ENCODE measurements at regions not wholly inside any gene's neighbourhood (a gene's known extent, or its start where the extent isn't known, plus 50 kb on each side); places are given as distances from the start of the nearest gene placed in this dataset.

DNA sequence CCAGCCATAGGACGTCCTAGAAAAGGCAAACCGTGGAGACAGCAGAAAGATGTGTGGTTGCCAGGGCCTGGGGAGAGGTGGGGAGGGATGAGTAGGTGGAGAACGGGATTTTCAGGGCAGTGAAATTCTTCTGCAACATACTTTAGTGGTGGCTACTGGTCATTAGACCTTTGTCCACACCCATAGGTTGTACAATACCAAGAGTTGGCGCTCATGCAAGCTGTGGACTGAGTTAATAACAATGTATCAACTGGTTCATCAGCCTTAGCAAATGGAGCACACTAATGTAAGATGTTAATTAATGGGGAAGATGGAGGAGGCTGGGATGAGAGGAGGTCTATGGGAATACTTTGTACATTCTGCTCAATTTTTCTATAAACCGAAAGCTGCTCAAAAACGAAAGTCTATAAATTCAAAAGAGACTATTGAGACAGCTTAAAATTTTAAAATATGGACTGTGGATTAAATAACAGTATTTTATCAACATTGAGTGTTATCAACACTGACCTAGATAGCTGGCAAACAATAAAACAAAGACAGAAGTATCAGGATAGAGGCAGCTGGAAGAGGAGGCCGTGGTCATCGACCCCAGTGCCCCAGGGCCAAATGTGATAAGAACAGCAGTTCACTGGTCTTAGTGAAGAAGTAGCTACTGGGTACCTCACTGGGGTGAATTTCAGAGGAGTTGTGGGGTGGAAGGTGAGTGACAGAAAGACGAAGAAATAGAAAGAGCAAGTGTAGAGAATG lies 90.9 kb downstream of the SYNE3 start:
- Histone ChIP-seq H3K27ac (no peak overlapping the region), H3K4me3 (ENCODE audit: low read depth, low read length) (no peak overlapping the region), H3K36me3 (replicated peaks) (no peaks in the 10 kb centered on the region), H3K27me3 (replicated peaks) (no peaks in the 10 kb centered on the region)
- TF ChIP-seq, protein P1, sequence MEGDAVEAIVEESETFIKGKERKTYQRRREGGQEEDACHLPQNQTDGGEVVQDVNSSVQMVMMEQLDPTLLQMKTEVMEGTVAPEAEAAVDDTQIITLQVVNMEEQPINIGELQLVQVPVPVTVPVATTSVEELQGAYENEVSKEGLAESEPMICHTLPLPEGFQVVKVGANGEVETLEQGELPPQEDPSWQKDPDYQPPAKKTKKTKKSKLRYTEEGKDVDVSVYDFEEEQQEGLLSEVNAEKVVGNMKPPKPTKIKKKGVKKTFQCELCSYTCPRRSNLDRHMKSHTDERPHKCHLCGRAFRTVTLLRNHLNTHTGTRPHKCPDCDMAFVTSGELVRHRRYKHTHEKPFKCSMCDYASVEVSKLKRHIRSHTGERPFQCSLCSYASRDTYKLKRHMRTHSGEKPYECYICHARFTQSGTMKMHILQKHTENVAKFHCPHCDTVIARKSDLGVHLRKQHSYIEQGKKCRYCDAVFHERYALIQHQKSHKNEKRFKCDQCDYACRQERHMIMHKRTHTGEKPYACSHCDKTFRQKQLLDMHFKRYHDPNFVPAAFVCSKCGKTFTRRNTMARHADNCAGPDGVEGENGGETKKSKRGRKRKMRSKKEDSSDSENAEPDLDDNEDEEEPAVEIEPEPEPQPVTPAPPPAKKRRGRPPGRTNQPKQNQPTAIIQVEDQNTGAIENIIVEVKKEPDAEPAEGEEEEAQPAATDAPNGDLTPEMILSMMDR (IDR thresholded peaks at IDR 0.05; ENCODE audit: low read depth, low read length, missing control alignments), result no peak
- in situ Hi-C loops (cut with HindIII; ENCODE audit: low pct_ligation_motif_present, low sequenced_read_pairs), result no loop called here
- DNase-seq, result no peak

DNA sequence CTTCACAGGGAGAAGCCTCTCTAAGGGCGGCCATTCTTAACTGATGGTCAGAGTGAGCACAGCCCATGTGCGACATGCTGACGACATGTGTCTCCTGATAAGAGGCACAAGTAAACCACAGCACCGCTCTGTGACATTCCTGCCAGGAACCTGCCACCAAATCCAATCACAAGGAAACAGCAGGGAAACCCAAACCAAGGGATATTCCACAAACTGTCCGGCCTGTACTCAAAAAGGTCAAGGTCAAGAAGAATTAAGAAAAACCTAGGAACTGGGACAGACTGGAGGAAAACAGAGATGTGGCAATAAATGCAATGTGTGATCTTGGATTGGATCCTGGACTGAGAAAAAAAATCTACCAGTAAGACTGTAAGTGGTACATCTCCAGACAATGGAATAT lies 91.9 kb downstream of the SYNE3 start:
- in situ Hi-C loops (cut with HindIII; ENCODE audit: low pct_ligation_motif_present, low sequenced_read_pairs), result no loop called here
- no peak for DNase-seq
- no peaks in the 10 kb centered on the region for H3K27me3 ChIP-seq (replicated peaks)
- TF ChIP-seq, protein P1 (IDR thresholded peaks at IDR 0.05; ENCODE audit: low read depth, low read length, missing control alignments), result no peak
- no peaks in the 10 kb centered on the region for H3K36me3 ChIP-seq (replicated peaks)
- no peak overlapping the region for H3K27ac ChIP-seq
- no peak overlapping the region for H3K4me3 ChIP-seq (ENCODE audit: low read depth, low read length)

DNA sequence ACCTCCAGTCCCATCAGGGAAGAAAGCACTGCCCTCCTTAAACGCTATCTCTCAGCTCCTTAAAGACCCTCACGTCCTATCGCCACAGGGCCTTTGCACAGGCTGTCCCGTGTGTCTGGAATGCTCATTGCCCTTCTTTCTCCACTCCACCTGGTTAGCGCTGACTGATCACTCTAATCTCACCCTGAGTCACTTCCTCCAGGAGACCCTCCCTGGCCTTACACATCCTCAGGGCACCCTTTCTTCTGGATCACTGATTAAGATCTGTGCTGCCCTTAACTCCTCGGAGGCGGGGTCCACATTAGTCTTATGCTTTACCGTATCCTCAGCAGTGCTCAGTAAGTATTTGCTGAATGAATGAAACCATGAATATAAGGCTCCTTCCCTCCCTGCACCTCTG lies 94.7 kb downstream of the SYNE3 start:
- TF ChIP-seq, protein P1 (IDR thresholded peaks at IDR 0.05; ENCODE audit: low read depth, low read length, missing control alignments), result no peak
- no peaks in the 10 kb centered on the region for H3K36me3 ChIP-seq (replicated peaks)

DNA sequence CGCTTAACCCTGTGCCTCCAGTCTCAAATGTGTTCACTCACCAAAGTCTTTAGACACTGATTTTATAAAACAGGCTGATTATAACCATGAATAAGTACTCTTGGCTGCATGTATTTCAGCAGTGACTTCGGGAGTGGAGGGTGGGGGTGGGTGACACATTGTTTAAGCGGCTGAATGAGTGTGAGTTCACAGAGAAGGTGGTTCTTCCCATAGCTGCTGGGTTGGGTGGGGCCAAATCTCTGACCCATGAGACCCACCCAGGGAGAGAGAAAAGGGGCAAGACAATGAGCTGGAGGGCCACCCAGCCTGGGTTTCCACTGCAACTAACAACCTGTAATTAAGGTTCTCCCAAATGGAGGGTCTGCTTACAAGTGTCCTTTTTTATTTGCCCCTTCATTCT lies 96.4 kb downstream of the SYNE3 start:
- Histone ChIP-seq H3K36me3 (replicated peaks) (no peaks in the 10 kb centered on the region), H3K4me3 (ENCODE audit: low read depth, low read length) (no peak overlapping the region), H3K27ac (no peak overlapping the region), H3K27me3 (replicated peaks) (no peaks in the 10 kb centered on the region)
- in situ Hi-C loops (cut with HindIII; ENCODE audit: low pct_ligation_motif_present, low sequenced_read_pairs), result no loop called here
- DNase-seq, result no peak
- TF ChIP-seq, protein P1 (IDR thresholded peaks at IDR 0.05; ENCODE audit: low read depth, low read length, missing control alignments), result no peak

More for the DNA sequence above, 94.7 kb downstream of the SYNE3 start:
- in situ Hi-C loops (cut with HindIII; ENCODE audit: low pct_ligation_motif_present, low sequenced_read_pairs), result no loop called here
- Histone ChIP-seq H3K27me3 (replicated peaks) (no peaks in the 10 kb centered on the region), H3K4me3 (ENCODE audit: low read depth, low read length) (no peak overlapping the region), H3K27ac (no peak overlapping the region)
- no peak for DNase-seq

DNA sequence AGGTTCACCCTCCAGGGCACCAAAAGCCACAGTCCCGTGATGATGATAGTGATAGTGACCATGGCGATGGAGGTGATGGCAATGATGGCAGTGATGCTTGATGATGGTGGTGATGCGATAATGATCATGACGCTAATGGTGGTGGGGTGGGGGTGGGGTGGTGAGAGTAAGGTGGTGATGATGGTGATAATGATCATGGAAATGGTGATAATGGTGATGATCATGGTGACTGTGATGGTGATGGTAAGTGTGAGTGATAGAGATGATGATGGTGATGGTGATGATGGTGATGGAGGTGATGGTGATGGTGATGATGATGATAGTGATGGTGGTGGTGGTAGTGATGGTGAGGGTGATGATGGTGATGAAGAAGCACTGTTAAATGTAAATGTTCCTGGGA lies 96.9 kb downstream of the SYNE3 start:
- Histone ChIP-seq H3K27me3 (replicated peaks) (no peaks in the 10 kb centered on the region), H3K4me3 (ENCODE audit: low read depth, low read length) (no peak overlapping the region), H3K36me3 (replicated peaks) (no peaks in the 10 kb centered on the region), H3K27ac (no peak overlapping the region)
- DNase-seq, result no peak
- TF ChIP-seq, protein P1 (IDR thresholded peaks at IDR 0.05; ENCODE audit: low read depth, low read length, missing control alignments), result no peak
- in situ Hi-C loops (cut with HindIII; ENCODE audit: low pct_ligation_motif_present, low sequenced_read_pairs), result no loop called here

DNA sequence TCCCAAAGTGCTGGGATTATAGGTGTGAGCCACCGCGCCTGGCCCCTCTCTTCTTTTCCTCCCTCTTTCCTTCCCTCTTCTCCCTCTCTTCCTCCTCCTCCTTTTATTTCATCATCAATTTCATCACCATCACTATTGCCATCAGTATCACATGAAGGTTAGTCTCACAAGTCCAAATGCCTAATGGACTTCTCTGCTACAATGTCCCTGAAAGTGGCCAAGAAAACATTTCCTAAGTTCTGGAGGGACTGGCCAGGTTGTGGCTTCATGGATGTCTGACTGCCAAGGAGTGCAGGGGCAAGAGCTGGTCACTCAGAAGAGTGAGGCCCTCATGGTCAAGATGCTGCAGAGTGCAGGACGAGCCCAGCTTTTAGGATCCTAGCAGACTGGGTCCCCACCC lies 97.6 kb downstream of the SYNE3 start:
- in situ Hi-C loops (cut with HindIII; ENCODE audit: low pct_ligation_motif_present, low sequenced_read_pairs), result no loop called here
- Histone ChIP-seq H3K36me3 (replicated peaks) (no peaks in the 10 kb centered on the region), H3K4me3 (ENCODE audit: low read depth, low read length) (no peak overlapping the region), H3K27ac (no peak overlapping the region), H3K27me3 (replicated peaks) (no peaks in the 10 kb centered on the region)
- TF ChIP-seq, protein P1 (IDR thresholded peaks at IDR 0.05; ENCODE audit: low read depth, low read length, missing control alignments), result no peak
- no peak for DNase-seq
